ENCODE measurements at regions not wholly inside any gene's neighbourhood (a gene's known extent, or its start where the extent isn't known, plus 50 kb on each side); places are given as distances from the start of the nearest gene placed in this dataset.

DNA sequence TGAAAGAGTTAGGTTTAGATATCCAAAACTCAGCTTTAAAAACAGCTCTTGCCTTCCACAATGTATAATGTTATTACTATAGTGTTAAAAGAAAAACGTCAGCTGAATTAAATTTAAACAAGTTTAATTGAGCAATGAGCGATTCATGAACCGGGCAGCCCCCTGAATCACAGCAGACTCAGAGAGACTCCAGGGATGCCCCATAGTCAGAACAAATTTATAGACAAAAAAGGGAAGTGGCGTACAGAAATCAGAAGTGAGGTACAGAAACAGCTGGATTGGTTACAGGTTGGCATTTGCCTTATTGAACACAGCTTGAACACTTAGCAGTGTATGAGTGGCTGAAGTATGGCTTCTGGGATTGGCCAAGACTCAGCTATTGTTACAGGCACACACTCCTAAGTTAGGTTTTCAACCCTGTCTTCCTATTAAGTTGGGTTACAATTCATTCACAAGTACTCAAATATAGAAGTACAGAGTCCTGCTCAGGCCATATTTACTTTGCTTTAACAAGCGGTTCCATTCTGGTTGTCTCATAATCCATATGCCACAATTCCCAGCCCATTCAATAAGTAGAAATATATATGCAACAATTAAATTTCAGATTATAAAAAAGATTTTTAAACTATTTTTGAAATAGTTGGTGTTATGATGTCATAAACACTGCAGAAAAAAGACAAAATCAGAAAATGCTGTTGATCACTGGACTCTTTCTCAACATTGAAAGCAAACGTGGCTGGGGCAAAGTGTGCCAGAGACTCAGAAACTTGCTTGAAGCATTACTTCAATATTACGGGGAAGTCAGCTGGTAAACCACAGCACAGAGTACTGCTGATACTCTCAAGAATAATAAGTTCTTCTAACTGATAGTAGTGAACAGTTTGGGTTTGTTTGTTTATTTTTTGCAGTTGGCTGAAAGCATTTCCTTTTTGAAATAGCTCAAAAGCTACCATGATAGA, 459.7 kb downstream of the RAB28 start:
- no peak for DNase-seq

DNA sequence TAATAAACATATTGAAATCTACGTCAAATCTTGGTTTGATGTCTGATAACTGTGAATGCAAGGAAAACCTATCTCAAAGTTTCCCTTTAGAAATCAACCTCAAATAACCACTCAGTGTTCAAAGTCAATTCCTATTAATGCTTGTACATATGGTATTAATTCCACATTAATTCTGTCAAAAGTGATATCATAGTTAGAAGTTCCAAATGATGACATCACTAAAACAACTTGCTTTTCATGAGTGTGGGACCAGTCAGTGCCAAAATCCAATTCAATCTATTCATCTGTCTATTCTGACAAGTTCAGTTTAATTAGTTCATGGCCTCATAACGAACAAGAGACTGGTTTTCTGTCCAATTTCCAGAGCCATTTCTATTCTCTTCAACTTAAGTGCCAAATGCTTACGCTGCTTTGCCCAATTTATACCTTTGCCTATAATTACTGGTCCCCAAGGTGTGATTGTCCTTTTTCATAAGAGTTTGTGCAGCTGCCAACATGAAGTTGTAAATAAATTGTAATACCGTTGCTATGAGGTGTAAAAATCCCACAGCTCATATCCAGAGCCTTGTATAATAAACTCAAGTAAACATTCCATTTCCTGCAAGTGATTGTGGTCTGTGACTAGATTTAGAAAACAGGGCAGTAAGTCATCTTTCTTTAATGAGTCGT, 476.2 kb downstream of the RAB28 start:
- no peak for DNase-seq

DNA sequence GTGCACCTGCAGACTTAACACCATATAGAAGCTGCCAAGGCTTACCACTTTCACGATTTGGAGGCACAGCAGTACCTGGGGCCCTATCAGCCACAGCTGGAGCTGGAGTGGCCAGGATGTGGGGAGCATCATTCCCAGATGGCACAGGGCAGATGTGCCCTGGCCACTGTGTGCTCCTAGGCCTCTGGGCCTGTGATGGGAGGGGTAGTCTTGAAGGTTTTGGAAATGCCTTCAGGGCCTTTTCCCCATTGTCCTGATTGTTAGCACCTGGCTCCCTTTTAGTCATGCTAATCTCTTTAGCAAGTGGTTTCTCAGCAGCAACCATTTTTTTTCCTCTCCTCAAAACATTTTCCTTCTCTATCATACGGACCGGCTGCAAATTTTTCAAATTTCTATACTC, 490.2 kb downstream of the RAB28 start:
- no peak for DNase-seq

GRCh38 chr4:12987284-12987683, 496.9 kb downstream of the RAB28 start:
- DNase-seq = no peak

GRCh38 chr4:12979797-12980196, 504.3 kb downstream of the RAB28 start:
- DNase-seq = no peak

- DNase-seq = no peak
Observed at GRCh38 chr4:12978310-12978709, 505.8 kb downstream of the RAB28 start.

- no peak for DNase-seq
Observed at GRCh38 chr4:12975511-12975910, 508.6 kb downstream of the RAB28 start.

- no peak for DNase-seq
Observed at GRCh38 chr4:12973522-12973921, 510.6 kb downstream of the RAB28 start.

- no peak for DNase-seq
Observed at GRCh38 chr4:12968345-12968744, 515.8 kb downstream of the RAB28 start.

GRCh38 chr4:12966726-12967125, 517.4 kb downstream of the RAB28 start:
- no peak for DNase-seq

- no peak for DNase-seq
Observed at GRCh38 chr4:12965334-12965733, 518.8 kb downstream of the RAB28 start.

DNA sequence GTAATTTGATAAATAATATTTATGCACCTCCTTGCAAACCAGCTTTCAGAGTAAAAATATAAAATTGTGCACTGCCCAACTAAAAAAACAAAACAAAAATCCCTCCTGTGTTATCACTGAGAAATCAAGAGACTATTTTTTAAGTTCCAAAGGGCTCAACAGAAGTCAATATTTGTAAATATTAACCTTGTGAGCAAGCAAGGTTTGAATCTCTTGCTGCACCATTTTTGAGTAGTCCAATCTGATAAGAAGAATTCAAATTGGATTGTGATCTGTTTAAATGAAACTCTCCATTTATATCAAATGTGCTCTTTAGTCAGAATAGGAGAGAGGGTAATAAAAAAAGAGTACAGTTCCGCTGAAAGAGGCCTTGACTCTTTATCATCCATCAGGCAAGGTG, 520.2 kb downstream of the RAB28 start:
- no peak for DNase-seq

DNA sequence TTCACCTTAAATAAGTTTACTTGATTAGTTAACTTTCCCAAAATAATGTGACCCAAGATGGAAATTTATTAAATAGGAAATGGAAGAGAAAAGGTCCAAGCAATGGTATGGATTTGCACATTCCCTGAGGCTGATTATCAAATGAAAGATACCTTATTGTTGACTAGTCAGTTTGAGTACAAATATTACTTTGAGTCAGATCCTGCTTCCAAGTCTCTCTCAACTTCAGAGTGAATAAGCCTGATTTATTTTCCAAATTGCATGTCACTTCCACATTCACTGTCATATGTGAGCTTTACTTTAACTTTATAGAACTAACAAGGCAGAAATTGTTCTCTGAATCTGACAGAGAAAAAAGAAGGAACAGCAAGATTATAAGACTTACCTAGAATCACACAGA, 520.8 kb downstream of the RAB28 start:
- no peak for DNase-seq

DNA sequence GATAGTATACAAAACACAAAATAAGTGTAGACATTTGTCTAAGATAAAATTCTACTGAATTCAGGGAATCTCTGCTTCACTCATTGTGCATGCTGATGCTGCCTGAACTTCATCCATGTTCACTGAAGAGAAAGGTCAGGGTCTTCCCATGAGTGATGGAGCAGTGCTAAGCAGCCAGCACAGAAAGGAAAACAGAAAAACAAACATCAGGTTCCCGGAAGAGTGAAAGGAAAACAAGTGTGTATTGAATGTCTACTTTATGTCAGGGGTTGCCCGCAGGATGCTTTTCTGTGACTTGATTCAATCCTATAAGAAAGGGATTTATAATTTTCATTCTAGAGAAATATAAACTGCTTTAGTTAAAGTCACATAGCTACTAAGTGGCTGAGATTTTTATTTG, 522.4 kb downstream of the RAB28 start:
- no peak for DNase-seq

DNA sequence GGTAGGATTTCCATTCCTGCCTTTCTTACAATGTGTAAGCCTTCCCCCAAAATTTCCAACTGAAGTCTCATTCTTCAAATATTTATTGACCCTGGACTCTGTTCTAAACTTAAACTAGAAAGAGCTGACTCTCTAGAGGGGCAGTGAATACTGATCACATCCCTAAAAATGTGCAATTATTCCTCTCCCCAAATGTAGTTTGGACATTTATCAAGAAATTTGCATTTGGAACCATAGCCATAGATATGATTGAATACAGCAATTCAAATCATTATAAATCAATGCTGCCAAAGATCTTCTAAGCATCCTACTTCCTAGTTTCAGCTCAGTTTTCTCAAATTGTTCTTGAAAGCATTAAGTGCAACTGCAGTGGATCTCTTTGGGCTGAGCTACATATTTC, 525.7 kb downstream of the RAB28 start:
- DNase-seq = no peak

GRCh38 chr4:12957108-12957507, 527.0 kb downstream of the RAB28 start:
- DNase-seq = no peak

- DNase-seq = no peak
Observed at GRCh38 chr4:12956026-12956425, 528.1 kb downstream of the RAB28 start.

DNA sequence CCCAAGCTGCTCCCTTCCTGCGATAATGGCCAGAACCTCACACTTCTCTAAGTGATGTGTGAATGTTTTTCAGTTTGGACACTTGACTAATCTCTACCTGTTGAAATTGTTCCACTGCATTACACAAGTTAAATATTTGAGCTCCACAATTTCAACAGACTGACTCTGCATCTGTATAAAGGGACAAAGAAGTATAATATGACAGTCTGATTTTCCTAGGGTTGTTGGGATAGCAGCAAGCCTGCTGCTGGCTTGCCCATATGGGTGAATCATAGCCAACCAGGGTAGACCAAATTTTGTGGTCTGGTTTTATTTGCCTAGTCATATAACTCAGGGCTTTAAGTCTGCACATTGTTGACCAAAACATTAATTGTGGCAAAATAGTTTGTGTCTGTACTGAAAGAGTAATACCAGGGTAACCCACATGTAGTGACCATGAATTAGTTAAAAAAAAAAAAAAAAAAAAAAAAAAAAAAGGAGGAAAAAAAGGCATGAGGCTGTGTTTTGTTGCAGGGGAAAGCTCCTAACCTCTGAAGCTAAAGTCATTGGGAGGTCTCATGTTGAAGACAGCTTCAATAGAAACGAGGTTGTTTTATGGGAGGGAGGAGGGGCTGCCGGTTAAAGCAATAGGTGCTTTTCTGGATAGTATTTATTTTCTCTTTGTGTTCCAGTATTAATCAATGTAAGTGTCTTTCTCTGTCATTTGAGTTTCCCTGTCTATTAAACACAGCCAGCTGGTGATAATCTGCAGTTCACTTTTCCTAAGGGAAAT, 534.2 kb downstream of the RAB28 start:
- no peak for DNase-seq

DNA sequence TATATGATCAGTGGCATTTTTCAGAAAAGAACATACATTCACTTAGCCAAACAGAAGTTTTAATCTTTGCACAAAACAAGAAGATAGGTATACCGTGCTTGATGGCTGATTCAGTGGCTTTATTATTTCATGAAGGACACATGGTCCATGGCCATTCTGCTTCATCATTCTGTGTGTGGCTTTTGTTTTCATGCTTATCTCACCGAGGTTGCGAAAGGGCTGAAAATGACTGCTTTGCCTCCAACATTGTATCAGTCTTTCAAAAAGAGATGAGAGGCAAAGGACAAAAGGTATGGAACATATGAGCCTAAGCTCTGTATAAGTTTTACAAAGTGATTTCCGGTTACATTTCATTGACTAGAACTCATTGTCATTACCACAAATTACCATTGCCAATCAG, 541.1 kb downstream of the RAB28 start:
- no peak for DNase-seq

DNA sequence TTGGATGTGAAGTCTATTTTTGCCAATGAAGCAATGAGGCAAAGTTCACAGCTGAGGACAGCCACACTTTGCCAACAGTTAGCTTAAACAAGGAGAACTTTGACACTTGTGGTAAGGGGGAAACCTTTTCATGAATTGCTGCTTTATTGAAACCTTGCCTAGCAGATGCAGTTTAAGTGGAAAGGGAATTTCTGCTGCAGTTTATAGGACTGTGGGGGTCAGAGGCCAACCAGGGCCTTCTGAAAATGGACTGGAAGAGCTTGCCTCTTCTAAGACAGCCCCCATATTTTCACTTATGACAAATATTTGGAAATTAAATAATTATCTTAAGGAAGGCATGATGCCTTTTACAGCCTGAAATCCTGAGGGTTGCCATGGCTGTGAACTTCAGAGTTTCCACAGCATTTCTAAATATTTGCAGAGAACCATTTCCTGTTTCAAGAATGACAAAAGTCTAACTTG, 550.3 kb downstream of the RAB28 start:
- DNase-seq = no peak

DNA sequence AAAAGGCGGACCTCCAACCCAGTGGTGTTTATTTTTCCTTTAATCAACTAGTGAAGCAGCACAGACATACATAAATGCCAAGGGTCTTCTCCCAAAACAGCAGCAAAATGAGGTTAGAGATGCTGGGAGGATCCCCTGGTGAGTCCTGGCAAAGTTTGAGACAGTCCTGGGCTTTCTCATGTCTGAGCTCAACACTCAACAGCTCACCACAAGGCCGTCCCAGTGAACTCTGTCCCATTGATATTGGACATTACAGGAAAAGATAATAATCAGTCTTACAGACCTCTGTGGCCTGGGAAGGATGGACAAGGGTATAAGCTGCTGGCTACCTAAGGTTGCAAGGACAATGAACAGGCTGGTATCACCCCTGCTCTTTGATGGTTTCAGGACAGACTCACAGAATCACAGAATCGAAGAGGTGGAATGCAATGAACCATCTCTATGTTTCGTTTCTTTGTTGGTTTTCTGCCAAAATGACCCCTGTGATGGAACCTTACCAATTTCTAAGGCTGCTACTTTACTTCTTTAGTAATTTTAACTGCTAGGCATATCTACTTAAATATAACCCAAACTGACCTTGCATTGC, 551.8 kb downstream of the RAB28 start:
- no peak for DNase-seq

DNA sequence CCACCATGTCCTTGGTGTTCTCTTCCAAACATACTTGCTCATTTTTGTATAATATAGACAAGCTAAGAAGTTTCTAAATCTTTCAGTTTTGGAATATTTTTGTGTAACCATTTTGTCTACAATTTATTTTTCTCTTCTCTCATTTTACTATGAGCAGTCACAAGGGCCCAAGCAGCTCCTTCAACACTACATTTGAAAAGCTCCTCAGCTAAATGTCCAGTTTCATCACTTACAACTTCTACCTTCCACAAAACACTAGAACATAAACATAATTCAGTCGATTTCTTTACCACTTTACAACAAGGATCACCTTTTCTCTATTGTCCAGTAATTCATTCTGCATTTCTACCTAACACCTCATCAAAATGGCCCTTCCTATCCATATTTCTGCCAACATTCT, 554.4 kb downstream of the RAB28 start:
- no peak for DNase-seq

- no peak for DNase-seq
Observed at GRCh38 chr4:12928751-12929150, 555.4 kb downstream of the RAB28 start.

All from hippocampal formation (tissue), 2 donors.